D341Med (cell line): ENCODE measurements at regions not wholly inside any gene's neighbourhood (a gene's known extent, or its start where the extent isn't known, plus 50 kb on each side); places are given as distances from the start of the nearest gene placed in this dataset.
"Not testable (repeated sequence)": the region's sequence is repeated elsewhere in the genome, so short reads cannot be mapped to it uniquely, and the experiment has no call there.

Experiments used
- DNase-seq: peaks from one replicate; pipeline ENCODE4 v3.0.0; 2012; ENCODE audit warnings: low spot score

GRCh38 chr16:9647981-9648701, 534.1 kb downstream of the GRIN2A start:
- DNase-seq: peak; percentile 48

- no peak for DNase-seq
Observed at GRCh38 chr16:9650284-9650683, 531.9 kb downstream of the GRIN2A start.

GRCh38 chr16:9655051-9655450, 527.2 kb downstream of the GRIN2A start:
- DNase-seq: no peak

GRCh38 chr16:9657641-9658040, 524.6 kb downstream of the GRIN2A start:
- DNase-seq: no peak

GRCh38 chr16:9658164-9658563, 524.1 kb downstream of the GRIN2A start:
- no peak for DNase-seq

GRCh38 chr16:9658586-9658985, 523.6 kb downstream of the GRIN2A start:
- no peak for DNase-seq

- DNase-seq: no peak
Observed at GRCh38 chr16:9660898-9661297, 521.3 kb downstream of the GRIN2A start.

- DNase-seq: no peak
Observed at GRCh38 chr16:9661336-9662017, 520.8 kb downstream of the GRIN2A start.

GRCh38 chr16:9663588-9663987, 518.6 kb downstream of the GRIN2A start:
- no peak for DNase-seq

- DNase-seq: no peak
Observed at GRCh38 chr16:9665851-9666271, 516.4 kb downstream of the GRIN2A start.

GRCh38 chr16:9666834-9667480, 515.3 kb downstream of the GRIN2A start:
- DNase-seq: no peak

- no peak for DNase-seq
Observed at GRCh38 chr16:9670033-9670432, 512.2 kb downstream of the GRIN2A start.

GRCh38 chr16:9670616-9671015, 511.6 kb downstream of the GRIN2A start:
- DNase-seq: not testable (repeated sequence)

GRCh38 chr16:9676560-9677300, 505.5 kb downstream of the GRIN2A start:
- DNase-seq: not testable (repeated sequence)

GRCh38 chr16:9677301-9677653, 505.0 kb downstream of the GRIN2A start:
- DNase-seq: no peak

- no peak for DNase-seq
Observed at GRCh38 chr16:9679213-9679767, 502.9 kb downstream of the GRIN2A start.

- DNase-seq: no peak
Observed at GRCh38 chr16:9680019-9680655, 502.1 kb downstream of the GRIN2A start.

GRCh38 chr16:9680968-9681367, 501.3 kb downstream of the GRIN2A start:
- no peak for DNase-seq

GRCh38 chr16:9681508-9681907, 500.7 kb downstream of the GRIN2A start:
- DNase-seq: no peak

- no peak for DNase-seq
Observed at GRCh38 chr16:9682320-9682719, 499.9 kb downstream of the GRIN2A start.

- no peak for DNase-seq
Observed at GRCh38 chr16:9683677-9684076, 498.6 kb downstream of the GRIN2A start.
